ENCODE measurements at regions not wholly inside any gene's neighbourhood (a gene's known extent, or its start where the extent isn't known, plus 50 kb on each side); places are given as distances from the start of the nearest gene placed in this dataset.
"Not testable (repeated sequence)": the region's sequence is repeated elsewhere in the genome, so short reads cannot be mapped to it uniquely, and the experiment has no call there.

- H3K4me3 ChIP-seq (ENCODE audit: low read length) = no peak overlapping the region
- H3K4me1 ChIP-seq (ENCODE audit: insufficient read depth, low read length) = peaks cover 9% of the 10 kb centered on the region
- H3K9me3 ChIP-seq (ENCODE audit: low read depth, low read length) = no peaks in the 10 kb centered on the region
- no peaks in the 10 kb centered on the region for H3K27me3 ChIP-seq (ENCODE audit: insufficient read depth, low read length)
Measured at GRCh38 chr12:9379023-9379742, 171.0 kb upstream of the PZP start.

- H3K4me1 ChIP-seq (ENCODE audit: insufficient read depth, low read length) = peaks cover 9% of the 10 kb centered on the region
- no peaks in the 10 kb centered on the region for H3K27me3 ChIP-seq (ENCODE audit: insufficient read depth, low read length)
- H3K9me3 ChIP-seq (ENCODE audit: low read depth, low read length) = no peaks in the 10 kb centered on the region
- no peak overlapping the region for H3K4me3 ChIP-seq (ENCODE audit: low read length)
Measured at GRCh38 chr12:9378430-9378835, 170.2 kb upstream of the PZP start.

GRCh38 chr12:9372202-9372601 is 164.0 kb upstream of the PZP start:
- Histone ChIP-seq H3K9me3 (ENCODE audit: low read depth, low read length) (no peaks in the 10 kb centered on the region), H3K27me3 (ENCODE audit: insufficient read depth, low read length) (no peaks in the 10 kb centered on the region), H3K4me3 (ENCODE audit: low read length) (no peak overlapping the region), H3K4me1 (ENCODE audit: insufficient read depth, low read length) (peaks cover 5% of the 10 kb centered on the region)

GRCh38 chr12:9367828-9368227 is 159.6 kb upstream of the PZP start:
- H3K27me3 ChIP-seq (ENCODE audit: insufficient read depth, low read length) = no peaks in the 10 kb centered on the region
- no peaks in the 10 kb centered on the region for H3K9me3 ChIP-seq (ENCODE audit: low read depth, low read length)
- H3K4me1 ChIP-seq (ENCODE audit: insufficient read depth, low read length) = peaks cover 32% of the 10 kb centered on the region
- no peak overlapping the region for H3K4me3 ChIP-seq (ENCODE audit: low read length)

- Histone ChIP-seq H3K4me3 (ENCODE audit: low read length) (no peak overlapping the region), H3K4me1 (ENCODE audit: insufficient read depth, low read length) (peaks cover 32% of the 10 kb centered on the region)
Measured at GRCh38 chr12:9367201-9367600, 159.0 kb upstream of the PZP start.

GRCh38 chr12:9365296-9365695 is 157.1 kb upstream of the PZP start:
- H3K9me3 ChIP-seq (ENCODE audit: low read depth, low read length) = no peaks in the 10 kb centered on the region
- H3K4me1 ChIP-seq (ENCODE audit: insufficient read depth, low read length) = peaks cover 32% of the 10 kb centered on the region
- H3K27me3 ChIP-seq (ENCODE audit: insufficient read depth, low read length) = no peaks in the 10 kb centered on the region
- no peak overlapping the region for H3K4me3 ChIP-seq (ENCODE audit: low read length)

More at GRCh38 chr12:9367201-9367600, 159.0 kb upstream of the PZP start:
- no peaks in the 10 kb centered on the region for H3K27me3 ChIP-seq (ENCODE audit: insufficient read depth, low read length)
- H3K9me3 ChIP-seq (ENCODE audit: low read depth, low read length) = no peaks in the 10 kb centered on the region

GRCh38 chr12:9364224-9365176 is 156.3 kb upstream of the PZP start:
- Histone ChIP-seq H3K4me3 (ENCODE audit: low read length) (no peak overlapping the region), H3K27me3 (ENCODE audit: insufficient read depth, low read length) (no peaks in the 10 kb centered on the region)

GRCh38 chr12:9363145-9363544 is 154.9 kb upstream of the PZP start:
- Histone ChIP-seq H3K4me1 (ENCODE audit: insufficient read depth, low read length) (peaks cover 32% of the 10 kb centered on the region), H3K9me3 (ENCODE audit: low read depth, low read length) (no peaks in the 10 kb centered on the region), H3K4me3 (ENCODE audit: low read length) (no peak overlapping the region), H3K27me3 (ENCODE audit: insufficient read depth, low read length) (no peaks in the 10 kb centered on the region)

More at GRCh38 chr12:9364224-9365176, 156.3 kb upstream of the PZP start:
- Histone ChIP-seq H3K9me3 (ENCODE audit: low read depth, low read length) (no peaks in the 10 kb centered on the region), H3K4me1 (ENCODE audit: insufficient read depth, low read length) (peaks cover 32% of the 10 kb centered on the region)

GRCh38 chr12:9361879-9362326 is 153.7 kb upstream of the PZP start:
- Histone ChIP-seq H3K4me1 (ENCODE audit: insufficient read depth, low read length) (peaks cover 24% of the 10 kb centered on the region), H3K27me3 (ENCODE audit: insufficient read depth, low read length) (no peaks in the 10 kb centered on the region), H3K4me3 (ENCODE audit: low read length) (no peak overlapping the region), H3K9me3 (ENCODE audit: low read depth, low read length) (no peaks in the 10 kb centered on the region)

- peaks cover 12% of the 10 kb centered on the region for H3K9me3 ChIP-seq (ENCODE audit: low read depth, low read length)
- H3K4me1 ChIP-seq (ENCODE audit: insufficient read depth, low read length); H3K4me3 ChIP-seq (ENCODE audit: low read length); H3K27me3 ChIP-seq (ENCODE audit: insufficient read depth, low read length): not testable (repeated sequence)
Measured at GRCh38 chr12:9354009-9354754, 146.0 kb upstream of the PZP start.

- Histone ChIP-seq H3K27me3 (ENCODE audit: insufficient read depth, low read length) (no peaks in the 10 kb centered on the region), H3K9me3 (ENCODE audit: low read depth, low read length) (peaks cover 12% of the 10 kb centered on the region), H3K4me3 (ENCODE audit: low read length) (no peak overlapping the region), H3K4me1 (ENCODE audit: insufficient read depth, low read length) (no peaks in the 10 kb centered on the region)
Measured at GRCh38 chr12:9351136-9351535, 142.9 kb upstream of the PZP start.

- Histone ChIP-seq H3K4me1 (ENCODE audit: insufficient read depth, low read length) (no peaks in the 10 kb centered on the region), H3K9me3 (ENCODE audit: low read depth, low read length) (peaks cover 12% of the 10 kb centered on the region), H3K27me3 (ENCODE audit: insufficient read depth, low read length) (no peaks in the 10 kb centered on the region), H3K4me3 (ENCODE audit: low read length) (no peak overlapping the region)
Measured at GRCh38 chr12:9349888-9350885, 142.0 kb upstream of the PZP start.

- Histone ChIP-seq H3K4me1 (ENCODE audit: insufficient read depth, low read length) (no peaks in the 10 kb centered on the region), H3K4me3 (ENCODE audit: low read length) (no peak overlapping the region), H3K9me3 (ENCODE audit: low read depth, low read length) (peaks cover 9% of the 10 kb centered on the region), H3K27me3 (ENCODE audit: insufficient read depth, low read length) (no peaks in the 10 kb centered on the region)
Measured at GRCh38 chr12:9348906-9349518, 140.8 kb upstream of the PZP start.

All from mononuclear cell (primary cell).